Suprapubic skin (tissue), 4 donors: ENCODE measurements at regions not wholly inside any gene's neighbourhood (a gene's known extent, or its start where the extent isn't known, plus 50 kb on each side); places are given as distances from the start of the nearest gene placed in this dataset.

ENCODE experiments used
- DNase-seq, 2 donors: peaks; one replicate each; pipeline ENCODE4 v3.0.0-alpha.2; 2019; ENCODE audit warnings: low spot score in 2 of 2
- H3K27ac ChIP-seq: fragments of 200-600 bp; sonication (generic); one replicate; pipeline ENCODE4 v1.5.1; 2019
- H3K27me3 ChIP-seq: fragments of 200-600 bp; sonication (generic); one replicate; pipeline ENCODE4 v1.5.1; 2019
- H3K36me3 ChIP-seq: fragments of 200-600 bp; sonication (generic); one replicate; pipeline ENCODE4 v1.5.1; 2019
- H3K4me1 ChIP-seq: fragments of 200-600 bp; sonication (generic); one replicate; pipeline ENCODE4 v1.5.1; 2019
- H3K4me3 ChIP-seq: fragments of 200-600 bp; sonication (generic); one replicate; pipeline ENCODE4 v1.5.1; 2019; ENCODE audit warnings: mild to moderate bottlenecking
- H3K9me3 ChIP-seq: fragments of 200-600 bp; sonication (generic); one replicate; pipeline ENCODE4 v1.5.1; 2019
- EP300 ChIP-seq: sonication (generic); formaldehyde crosslinking; IDR thresholded peaks from one replicate; pipeline ENCODE4 v1.6.1; 2017; ENCODE audit warnings: antibody characterized with exemption
- POLR2A ChIP-seq, 2 donors: fragments of 450-650 bp; IDR thresholded peaks; one replicate each; pipeline ENCODE4 v1.6.1; 2017; ENCODE audit warnings: antibody characterized with exemption in 2 of 2, mild to moderate bottlenecking in 2 of 2, moderate library complexity in 2 of 2
- POLR2AphosphoS5 ChIP-seq, 3 donors: sonication (generic); formaldehyde crosslinking; IDR thresholded peaks; one replicate each; pipeline ENCODE4 v1.6.1; 2017; ENCODE audit warnings: antibody characterized with exemption in 3 of 3
- WGBS: methylation state at CpG from one replicate; pipeline ENCODE4 v1.1.5; 2018; 5-methylcytosine and 5-hydroxymethylcytosine counted together
- TF ChIP-seq, protein P1 (sequence below), 2 donors: fragments of 200-600 bp in 1 of 2; fragments of 450-650 bp in 1 of 2; sonication (generic) in 1 of 2; IDR thresholded peaks; one replicate each; pipeline ENCODE4 v1.5.1; 2016 to 2019; ENCODE audit warnings: antibody characterized with exemption in 2 of 2, mild to moderate bottlenecking in 1 of 2, moderate library complexity in 1 of 2

DNA sequence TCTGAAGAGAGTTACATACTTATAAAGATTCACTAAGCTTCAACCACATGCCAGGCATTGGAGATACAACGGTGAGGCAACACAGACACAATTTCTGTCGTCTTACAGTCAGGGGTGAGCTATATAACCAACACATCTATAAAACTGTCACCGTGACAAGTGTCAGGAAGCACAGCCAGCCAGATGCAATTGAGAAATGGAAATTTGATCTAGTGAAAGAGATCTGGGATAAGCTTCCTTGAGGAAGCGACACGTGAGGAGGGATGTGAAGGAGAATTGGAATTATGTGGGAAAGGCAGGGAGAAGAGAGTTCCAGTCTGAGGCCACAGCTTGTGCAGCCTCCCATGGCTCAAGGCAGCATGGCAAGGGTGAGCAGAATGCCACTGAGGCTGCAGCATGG is 50.9 kb upstream of the ZNF354B start:
- 56% methylated on average over 5 of the region's 5 CpGs for WGBS
- TF ChIP-seq EP300 (no peak), POLR2A (IDR thresholded peaks at IDR 0.05) (no peak), POLR2AphosphoS5 (IDR thresholded peaks at IDR 0.05) (no peak)
- TF ChIP-seq, protein P1, sequence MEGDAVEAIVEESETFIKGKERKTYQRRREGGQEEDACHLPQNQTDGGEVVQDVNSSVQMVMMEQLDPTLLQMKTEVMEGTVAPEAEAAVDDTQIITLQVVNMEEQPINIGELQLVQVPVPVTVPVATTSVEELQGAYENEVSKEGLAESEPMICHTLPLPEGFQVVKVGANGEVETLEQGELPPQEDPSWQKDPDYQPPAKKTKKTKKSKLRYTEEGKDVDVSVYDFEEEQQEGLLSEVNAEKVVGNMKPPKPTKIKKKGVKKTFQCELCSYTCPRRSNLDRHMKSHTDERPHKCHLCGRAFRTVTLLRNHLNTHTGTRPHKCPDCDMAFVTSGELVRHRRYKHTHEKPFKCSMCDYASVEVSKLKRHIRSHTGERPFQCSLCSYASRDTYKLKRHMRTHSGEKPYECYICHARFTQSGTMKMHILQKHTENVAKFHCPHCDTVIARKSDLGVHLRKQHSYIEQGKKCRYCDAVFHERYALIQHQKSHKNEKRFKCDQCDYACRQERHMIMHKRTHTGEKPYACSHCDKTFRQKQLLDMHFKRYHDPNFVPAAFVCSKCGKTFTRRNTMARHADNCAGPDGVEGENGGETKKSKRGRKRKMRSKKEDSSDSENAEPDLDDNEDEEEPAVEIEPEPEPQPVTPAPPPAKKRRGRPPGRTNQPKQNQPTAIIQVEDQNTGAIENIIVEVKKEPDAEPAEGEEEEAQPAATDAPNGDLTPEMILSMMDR (IDR thresholded peaks at IDR 0.05), result no peak
- DNase-seq, result no peak
- Histone ChIP-seq H3K4me3 (no peak overlapping the region), H3K36me3 (no peaks in the 10 kb centered on the region), H3K9me3 (no peaks in the 10 kb centered on the region), H3K27ac (no peak overlapping the region), H3K4me1 (no peaks in the 10 kb centered on the region), H3K27me3 (no peaks in the 10 kb centered on the region)

DNA sequence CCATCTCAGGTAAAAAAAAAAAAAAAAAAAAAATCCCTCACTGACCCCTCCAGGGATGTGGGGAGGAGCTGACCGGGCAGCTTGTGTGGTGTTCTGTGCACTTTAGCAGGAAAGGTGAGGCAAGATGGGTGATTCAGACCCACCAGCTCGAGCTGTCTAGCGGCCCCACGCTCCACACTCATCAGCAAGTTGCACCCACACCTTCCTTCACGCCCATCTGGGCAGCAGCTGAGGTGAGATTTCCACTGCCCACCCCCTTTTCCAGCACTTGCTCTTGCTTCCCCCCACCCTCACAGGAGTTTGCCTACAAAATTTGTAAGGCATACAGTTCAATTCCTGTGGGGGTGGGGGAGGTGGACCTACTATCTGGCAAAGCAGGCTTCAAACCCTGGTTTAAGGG is 58.7 kb upstream of the ZNF354B start:
- 74% methylated on average over 5 of the region's 5 CpGs for WGBS
- no peak for DNase-seq
- Histone ChIP-seq H3K27ac (no peak overlapping the region), H3K4me3 (no peak overlapping the region), H3K4me1 (no peaks in the 10 kb centered on the region), H3K36me3 (no peaks in the 10 kb centered on the region), H3K9me3 (peaks cover 2% of the 10 kb centered on the region), H3K27me3 (peaks cover 13% of the 10 kb centered on the region)
- TF ChIP-seq, protein P1 (IDR thresholded peaks at IDR 0.05), result no peak
- TF ChIP-seq EP300 (no peak), POLR2AphosphoS5 (IDR thresholded peaks at IDR 0.05) (no peak), POLR2A (IDR thresholded peaks at IDR 0.05) (no peak)

DNA sequence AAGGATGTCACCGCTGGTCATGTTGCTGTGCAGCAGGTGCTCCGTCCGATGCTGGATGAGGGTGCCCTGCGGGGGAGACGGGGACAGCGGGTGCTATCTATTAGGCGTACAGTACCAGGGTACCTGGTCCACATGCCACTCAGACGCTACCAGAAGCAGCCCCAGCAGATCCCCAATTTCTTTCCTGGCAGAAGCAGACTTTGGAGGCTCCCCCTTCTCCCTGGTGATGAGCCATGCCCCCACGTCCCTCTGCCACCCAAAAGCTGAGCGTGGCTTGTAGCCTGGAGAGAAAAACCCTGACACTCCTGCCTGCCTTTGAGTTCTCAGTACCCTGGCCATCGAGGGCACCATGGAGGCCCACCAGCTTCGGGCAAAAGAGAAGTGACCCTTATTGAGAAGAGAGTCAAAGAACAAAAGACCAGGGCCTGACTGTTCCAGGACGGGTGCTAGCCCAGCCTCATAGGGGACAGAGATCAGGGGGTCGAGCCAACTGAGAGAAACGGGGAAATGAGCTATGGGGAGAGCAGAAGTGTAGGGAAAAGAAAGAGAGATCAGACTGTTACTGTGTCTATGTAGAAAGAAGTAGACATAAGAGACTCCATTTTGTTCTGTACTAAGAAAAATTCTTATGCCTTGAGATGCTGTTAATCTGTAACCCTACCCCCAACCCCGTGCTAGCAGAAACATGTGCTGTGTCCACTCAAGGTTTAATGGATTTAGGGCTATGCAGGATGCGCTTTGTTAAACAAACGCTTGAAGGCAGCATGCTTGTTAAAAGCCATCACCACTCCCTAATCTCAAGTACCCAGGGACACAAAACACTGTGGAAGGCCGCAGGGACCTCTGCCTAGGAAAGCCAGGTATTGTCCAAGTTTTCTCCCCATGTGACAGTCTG is 62.0 kb upstream of the ZNF354B start:
- no peaks in the 10 kb centered on the region for H3K36me3 ChIP-seq
- TF ChIP-seq EP300, result no peak
- TF ChIP-seq, protein P1 (IDR thresholded peaks at IDR 0.05), result no peak
- no peak for TF ChIP-seq POLR2A (IDR thresholded peaks at IDR 0.05)
- TF ChIP-seq POLR2AphosphoS5 (IDR thresholded peaks at IDR 0.05), result no peak
- H3K9me3 ChIP-seq, result peaks cover 2% of the 10 kb centered on the region
- WGBS, result 84% methylated on average over 14 of the region's 19 CpGs
- no peak overlapping the region for H3K27ac ChIP-seq
- H3K27me3 ChIP-seq, result peaks cover 13% of the 10 kb centered on the region
- H3K4me1 ChIP-seq, result no peaks in the 10 kb centered on the region
- no peak overlapping the region for H3K4me3 ChIP-seq
- no peak for DNase-seq

DNA sequence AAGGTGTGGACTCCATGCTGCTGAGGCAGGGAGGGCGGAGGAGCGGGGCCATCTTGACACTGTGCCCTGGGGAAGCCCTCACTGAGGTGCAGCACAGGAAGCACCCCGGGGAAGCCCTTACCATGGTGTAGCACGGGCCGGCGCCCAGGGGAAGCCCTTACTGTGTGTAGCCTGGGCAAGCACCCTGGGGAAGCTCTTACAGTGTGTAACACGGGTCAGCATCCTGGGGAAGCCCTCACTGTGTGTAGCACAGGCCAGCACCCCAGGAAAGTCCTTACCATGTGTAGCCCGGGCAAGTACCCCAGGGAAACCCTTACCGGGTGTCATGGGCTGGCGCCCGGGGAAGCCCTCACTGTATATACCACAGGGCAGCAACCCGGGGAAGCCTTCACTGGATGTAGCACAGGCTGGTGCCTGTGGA is 62.6 kb upstream of the ZNF354B start:
- TF ChIP-seq EP300, result no peak
- TF ChIP-seq POLR2A (IDR thresholded peaks at IDR 0.05), result no peak
- TF ChIP-seq, protein P1 (IDR thresholded peaks at IDR 0.05), result no peak
- H3K9me3 ChIP-seq, result peaks cover 2% of the 10 kb centered on the region
- H3K36me3 ChIP-seq, result no peaks in the 10 kb centered on the region
- no peaks in the 10 kb centered on the region for H3K4me1 ChIP-seq
- WGBS, result 80% methylated on average over 2 of the region's 12 CpGs
- peak in 1 of 2 donors; percentile 78 for DNase-seq
- no peak overlapping the region for H3K4me3 ChIP-seq
- no peak overlapping the region for H3K27ac ChIP-seq
- peaks cover 13% of the 10 kb centered on the region for H3K27me3 ChIP-seq

DNA sequence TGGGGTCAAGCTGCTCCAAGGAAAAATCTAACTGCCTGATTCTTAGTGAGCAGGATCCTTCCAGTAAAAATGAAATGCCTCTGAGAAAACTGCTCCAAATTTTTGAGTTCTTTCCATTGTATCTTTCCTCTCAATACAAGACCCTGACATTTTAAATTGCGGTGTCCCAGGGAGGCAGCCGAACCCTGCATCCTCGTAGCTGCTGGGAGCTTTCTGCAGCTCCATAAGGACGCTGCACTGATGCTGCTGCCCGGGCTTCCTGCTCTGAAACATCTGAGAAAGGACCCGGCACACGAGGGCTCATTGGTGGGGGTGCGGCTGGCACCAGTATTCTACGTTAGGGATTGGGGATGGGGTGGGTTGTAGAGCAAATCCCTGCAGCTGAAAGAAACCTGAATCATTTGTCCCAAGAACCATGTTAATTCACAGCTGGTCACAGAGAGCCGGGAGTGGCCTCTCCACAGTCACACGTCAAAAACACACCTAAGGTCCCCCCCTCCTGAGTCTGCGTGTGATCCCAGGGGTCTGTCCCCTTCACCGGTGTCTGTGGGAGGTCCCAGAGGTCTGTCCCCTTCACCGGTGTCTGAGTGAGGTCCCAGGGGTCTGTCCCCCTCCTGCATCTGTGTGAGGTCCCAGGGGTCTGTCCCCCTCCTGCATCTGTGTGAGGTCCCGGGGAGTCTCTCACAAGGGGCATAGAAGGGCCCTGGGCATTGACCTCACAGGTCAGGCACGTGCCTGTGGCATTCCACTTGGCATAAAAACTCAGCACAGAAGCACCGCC is 63.4 kb upstream of the ZNF354B start:
- Histone ChIP-seq H3K27ac (no peak overlapping the region), H3K4me1 (no peaks in the 10 kb centered on the region), H3K27me3 (peaks cover 13% of the 10 kb centered on the region), H3K9me3 (no peaks in the 10 kb centered on the region), H3K4me3 (no peak overlapping the region), H3K36me3 (no peaks in the 10 kb centered on the region)
- peak in 1 of 2 donors; percentile 52 for DNase-seq
- 72% methylated on average over 16 of the region's 17 CpGs for WGBS
- TF ChIP-seq POLR2A (IDR thresholded peaks at IDR 0.05) (no peak), EP300 (no peak), POLR2AphosphoS5 (IDR thresholded peaks at IDR 0.05) (no peak)
- TF ChIP-seq, protein P1 (IDR thresholded peaks at IDR 0.05), result no peak
